K562 (cell line): ENCODE measurements at regions not wholly inside any gene's neighbourhood (a gene's known extent, or its start where the extent isn't known, plus 50 kb on each side); places are given as distances from the start of the nearest gene placed in this dataset.

Source experiments
- ATAC-seq: fragments of 200-7000 bp; cut with Tn5 transposase; 3 replicates; pipeline ENCODE4 v1.9.1; 2020; ENCODE audit warnings: moderate library complexity
- BruUV-seq: library from RNA; stranded (reverse); fragments of 400-500 nt; replicated peaks from 2 replicates; lab custom pipeline; 2021; lab: Mats Ljungman, UMichigan
- CTCF ChIA-PET: fragments of 300-600 bp; formaldehyde crosslinking; extraction: SDS; loops from one replicate; lab custom pipeline; 2021; ENCODE audit warnings: low intra/inter-chr PET ratio; lab: Yijun Ruan, JAX
- POLR2A ChIA-PET: fragments of 300-600, 350-650 bp; sonication (Branson Sonifier 250); formaldehyde crosslinking; extraction: SDS; loops from one replicate; lab custom pipeline; 2021; ENCODE audit warnings: antibody characterized with exemption, inconsistent platforms; lab: Yijun Ruan, JAX
- DNase-seq, 4 experiments: peaks; one replicate each; pipeline versions ENCODE4 v3.0.0 to v3.0.0-alpha.2; 2011 to 2018; ENCODE audit warnings: low spot score in 3 of 4, mixed read lengths in 3 of 4; ENCODE audit errors: extremely low read depth in 1 of 4
- FAIRE-seq: peaks from 2 replicates; lab custom pipeline; 2011; peaks lifted over from hg19 to GRCh38; lab: Jason Lieb, UNC
- H2AFZ ChIP-seq: 2 replicates; pipeline ENCODE4 v1.6.0; 2011; ENCODE audit warnings: low read depth, low read length, control low read depth, inconsistent platforms
- H3K27ac ChIP-seq: fragments of 200-600 bp; 3 replicates; pipeline ENCODE4 v1.8.0; 2011; ENCODE audit warnings: low read depth, mild to moderate bottlenecking, control low read depth, inconsistent platforms, low read length, moderate library complexity, mixed read lengths; ENCODE audit errors: extremely low read depth
- H3K27me3 ChIP-seq, 2 experiments: fragments of 300-600 bp in 1 of 2; 2 replicates in 1 of 2; 3 replicates in 1 of 2; pipeline versions ENCODE4 v1.6.0 to v1.8.0; 2011; ENCODE audit warnings: inconsistent platforms in 2 of 2, low read length in 2 of 2, mild to moderate bottlenecking in 1 of 2, mixed read lengths in 1 of 2, moderate library complexity in 1 of 2; ENCODE audit not compliant: control insufficient read depth in 2 of 2, insufficient read depth in 2 of 2
- H3K36me3 ChIP-seq: fragments of 300-600 bp; 3 replicates; pipeline ENCODE4 v1.8.0; 2011; ENCODE audit warnings: mild to moderate bottlenecking, low read length, inconsistent platforms; ENCODE audit not compliant: control insufficient read depth, insufficient read depth
- H3K4me1 ChIP-seq, 2 experiments: fragments of 200-600 bp in 1 of 2; replicated peaks in 1 of 2; 2 replicates in 1 of 2; 3 replicates in 1 of 2; pipeline versions ENCODE4 v1.5.1 to v1.8.0; 2011; ENCODE audit warnings: inconsistent platforms in 2 of 2, low read length in 2 of 2, mild to moderate bottlenecking in 1 of 2, mixed read lengths in 1 of 2, moderate library complexity in 1 of 2; ENCODE audit not compliant: control insufficient read depth in 2 of 2, insufficient read depth in 2 of 2
- H3K4me2 ChIP-seq: 2 replicates; pipeline ENCODE4 v1.6.1; 2011; ENCODE audit warnings: low read length, control low read depth, inconsistent platforms, mixed read lengths; ENCODE audit not compliant: insufficient read depth
- H3K4me3 ChIP-seq: fragments of 200-600 bp; sonication (generic), shearing (Covaris generic); 2 replicates; pipeline ENCODE4 v1.5.1; 2016; ENCODE audit warnings: control low read depth, inconsistent platforms
- H3K79me2 ChIP-seq: fragments of 200-600 bp; 3 replicates; pipeline ENCODE4 v1.8.0; 2011; ENCODE audit warnings: low read length, inconsistent platforms; ENCODE audit not compliant: control insufficient read depth, insufficient read depth
- H3K9ac ChIP-seq, 2 experiments: 2 replicates each; pipeline versions ENCODE4 v1.6.0 to v1.6.1; 2011; ENCODE audit warnings: low read depth in 2 of 2, low read length in 2 of 2, control low read depth in 1 of 2, inconsistent platforms in 1 of 2, mild to moderate bottlenecking in 1 of 2, mixed read lengths in 1 of 2; ENCODE audit not compliant: insufficient read depth in 1 of 2
- H3K9me1 ChIP-seq: one replicate; pipeline ENCODE4 v1.6.0; 2011; ENCODE audit warnings: inconsistent platforms, mild to moderate bottlenecking, low read length, moderate library complexity; ENCODE audit not compliant: control insufficient read depth, insufficient read depth
- H3K9me3 ChIP-seq: replicated peaks from 2 replicates; pipeline ENCODE4 v1.5.1; 2011; ENCODE audit warnings: low read depth, low read length, inconsistent platforms; ENCODE audit not compliant: control insufficient read depth, insufficient read depth
- H4K20me1 ChIP-seq: replicated peaks from 2 replicates; pipeline ENCODE4 v1.6.1; 2011; ENCODE audit warnings: low read length, inconsistent platforms, mixed read lengths; ENCODE audit not compliant: control insufficient read depth, insufficient read depth
- PBX2 ChIP-seq, 2 experiments: IDR thresholded peaks in 1 of 2; conservative IDR thresholded peaks in 1 of 2; 2 replicates each; pipeline ENCODE4 v1.6.1; 2016; ENCODE audit warnings: low read depth in 2 of 2, mild to moderate bottlenecking in 1 of 2, missing compliant biosample characterization in 1 of 2, missing genetic modification characterization in 1 of 2, moderate library complexity in 1 of 2
- ZFP36 ChIP-seq: fragments of 150-350 bp; IDR thresholded peaks from 2 replicates; pipeline ENCODE4 v1.6.1; 2018; ENCODE audit warnings: low read length, low read depth; ENCODE audit not compliant: partially characterized antibody
- WGBS: fragments of 100-300 bp; shearing (Covaris generic); methylation state at CpG from one replicate; pipeline ENCODE4 v1.1.6; 2016; ENCODE audit warnings: low coverage, mixed read lengths; ENCODE audit not compliant: insufficient coverage; ENCODE audit errors: missing lambda C conversion rate; 5-methylcytosine and 5-hydroxymethylcytosine counted together
- in situ Hi-C: fragments of 300-500 bp; cut with MboI; formaldehyde crosslinking; loops from 4 replicates; pipeline ENCODE4 v1.15.0; 2018; ENCODE audit warnings: inconsistent platforms, mixed read lengths
- intact Hi-C: fragments of 100-400 bp; cut with micrococcal nuclease; formaldehyde crosslinking; loops from 2 replicates; pipeline ENCODE4 v1.14.2; 2022

GRCh38 chr6:132893772-132894490 lies 79.6 kb downstream of the RPS12 start:
- H3K27ac ChIP-seq = no peak overlapping the region
- no peak overlapping the region for H3K4me2 ChIP-seq
- H3K9me3 ChIP-seq = no peaks in the 10 kb centered on the region
- no peaks in the 10 kb centered on the region for H3K4me1 ChIP-seq
- ChIA-PET CTCF (no interaction called here), POLR2A (no interaction called here)
- in situ Hi-C loops = no loop called here
- no peak overlapping the region for H3K4me3 ChIP-seq
- H3K36me3 ChIP-seq = no peaks in the 10 kb centered on the region
- H3K9me1 ChIP-seq = no peaks in the 10 kb centered on the region
- DNase-seq (no peak), ATAC-seq (no peak), FAIRE-seq (no peak)
- no TSS peak for BruUV-seq
- H3K27me3 ChIP-seq = no peaks in the 10 kb centered on the region
- H3K79me2 ChIP-seq = no peaks in the 10 kb centered on the region
- no peaks in the 10 kb centered on the region for H4K20me1 ChIP-seq
- no peak overlapping the region for H3K9ac ChIP-seq
- intact Hi-C loops = no loop called here
- WGBS = 4% methylated on average over 8 of the region's 8 CpGs
- H2AFZ ChIP-seq = no peak overlapping the region
- TF ChIP-seq ZFP36 = no peak
- no peak for TF ChIP-seq PBX2 (CRISPR knock-in tag; IDR thresholded peaks at IDR 0.05; ENCODE audit: low read depth)
- TF ChIP-seq PBX2 (tag; conservative IDR thresholded peaks at IDR 0.05; ENCODE audit: low read depth) = no peak
